Ovary (tissue), 3 donors: ENCODE measurements at regions not wholly inside any gene's neighbourhood (a gene's known extent, or its start where the extent isn't known, plus 50 kb on each side); places are given as distances from the start of the nearest gene placed in this dataset.

Source experiments
- EP300 ChIP-seq: sonication (generic); formaldehyde crosslinking; IDR thresholded peaks from one replicate; pipeline ENCODE4 v1.6.1; 2017; ENCODE audit warnings: antibody characterized with exemption
- POLR2A ChIP-seq: fragments of 450-650 bp; IDR thresholded peaks from one replicate; pipeline ENCODE4 v1.6.1; 2017; ENCODE audit warnings: antibody characterized with exemption, mild to moderate bottlenecking, moderate library complexity
- TF ChIP-seq, protein P1 (sequence below), 3 donors: fragments of 450-650 bp in 2 of 3; fragments of 200-600 bp in 1 of 3; IDR thresholded peaks; one replicate each; pipeline versions ENCODE4 v1.5.1 to v1.8.0; 2016 to 2022; ENCODE audit warnings: antibody characterized with exemption in 3 of 3, mild to moderate bottlenecking in 1 of 3
- donor health status: DM: no; HTN: no; CAD: no.

DNA sequence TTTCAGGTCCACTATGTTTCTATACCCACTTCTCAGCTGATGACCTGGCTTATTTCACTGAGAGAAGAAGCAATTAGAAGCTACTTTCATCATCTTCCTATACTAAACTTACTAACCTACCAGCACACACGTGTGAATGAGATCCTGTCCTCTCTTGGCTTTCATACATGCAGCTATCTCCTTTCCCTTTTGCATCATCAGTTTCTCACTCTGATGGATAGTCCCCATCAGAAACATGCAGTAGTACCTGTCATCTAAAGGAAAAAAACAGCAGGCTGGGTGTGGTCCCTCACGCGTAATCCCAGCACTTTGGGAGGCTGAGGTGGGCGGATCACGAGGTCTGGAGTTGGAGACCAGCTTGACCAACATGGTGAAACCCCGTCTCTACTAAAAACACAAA lies 237.6 kb upstream of the C2CD4B start:
- TF ChIP-seq, protein P1, sequence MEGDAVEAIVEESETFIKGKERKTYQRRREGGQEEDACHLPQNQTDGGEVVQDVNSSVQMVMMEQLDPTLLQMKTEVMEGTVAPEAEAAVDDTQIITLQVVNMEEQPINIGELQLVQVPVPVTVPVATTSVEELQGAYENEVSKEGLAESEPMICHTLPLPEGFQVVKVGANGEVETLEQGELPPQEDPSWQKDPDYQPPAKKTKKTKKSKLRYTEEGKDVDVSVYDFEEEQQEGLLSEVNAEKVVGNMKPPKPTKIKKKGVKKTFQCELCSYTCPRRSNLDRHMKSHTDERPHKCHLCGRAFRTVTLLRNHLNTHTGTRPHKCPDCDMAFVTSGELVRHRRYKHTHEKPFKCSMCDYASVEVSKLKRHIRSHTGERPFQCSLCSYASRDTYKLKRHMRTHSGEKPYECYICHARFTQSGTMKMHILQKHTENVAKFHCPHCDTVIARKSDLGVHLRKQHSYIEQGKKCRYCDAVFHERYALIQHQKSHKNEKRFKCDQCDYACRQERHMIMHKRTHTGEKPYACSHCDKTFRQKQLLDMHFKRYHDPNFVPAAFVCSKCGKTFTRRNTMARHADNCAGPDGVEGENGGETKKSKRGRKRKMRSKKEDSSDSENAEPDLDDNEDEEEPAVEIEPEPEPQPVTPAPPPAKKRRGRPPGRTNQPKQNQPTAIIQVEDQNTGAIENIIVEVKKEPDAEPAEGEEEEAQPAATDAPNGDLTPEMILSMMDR (IDR thresholded peaks at IDR 0.05), result no peak
- TF ChIP-seq EP300 (no peak), POLR2A (no peak)
